Cardiac fibroblast (primary cell): ENCODE measurements at regions not wholly inside any gene's neighbourhood (a gene's known extent, or its start where the extent isn't known, plus 50 kb on each side); places are given as distances from the start of the nearest gene placed in this dataset.

Experiments used
- DNase-seq, 2 donors: peaks; one replicate each; pipeline versions ENCODE4 v3.0.0 to v3.0.0-alpha.2; 2010; ENCODE audit warnings: low read depth in 2 of 2
- H3K4me3 ChIP-seq, 2 donors: replicated peaks in 1 of 2; 1 replicate in 1 of 2; 2 replicates in 1 of 2; pipeline ENCODE4 v1.5.1; 2011; ENCODE audit warnings: low read depth in 2 of 2, low read length in 2 of 2, mild to moderate bottlenecking in 2 of 2, moderate library complexity in 1 of 2
- TF ChIP-seq, protein P1 (sequence below): IDR thresholded peaks from one replicate; pipeline ENCODE4 v1.5.1; 2011; ENCODE audit warnings: low read depth, mild to moderate bottlenecking, low read length, inconsistent platforms

DNA sequence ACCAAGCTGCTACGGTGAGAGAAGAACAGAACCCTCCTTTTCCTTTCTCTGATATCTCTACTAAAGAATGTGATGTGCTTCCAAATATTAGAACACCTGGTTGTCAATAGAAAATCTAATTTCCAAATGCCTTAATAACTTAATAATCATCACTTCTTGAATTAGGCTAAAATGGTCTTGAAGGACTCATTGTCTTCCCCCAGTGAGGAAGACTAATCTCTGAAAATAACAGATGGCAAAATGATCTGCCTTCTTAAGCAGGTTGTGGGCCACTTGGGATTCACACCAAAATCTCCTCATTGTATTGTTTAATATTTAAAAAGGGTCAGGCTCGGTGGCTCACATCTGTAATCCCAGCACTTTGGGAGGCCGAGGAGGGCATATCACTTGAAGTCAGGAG is 805.9 kb upstream of the AUTS2 start:
- H3K4me3 ChIP-seq, result no peak overlapping the region
- TF ChIP-seq, protein P1, sequence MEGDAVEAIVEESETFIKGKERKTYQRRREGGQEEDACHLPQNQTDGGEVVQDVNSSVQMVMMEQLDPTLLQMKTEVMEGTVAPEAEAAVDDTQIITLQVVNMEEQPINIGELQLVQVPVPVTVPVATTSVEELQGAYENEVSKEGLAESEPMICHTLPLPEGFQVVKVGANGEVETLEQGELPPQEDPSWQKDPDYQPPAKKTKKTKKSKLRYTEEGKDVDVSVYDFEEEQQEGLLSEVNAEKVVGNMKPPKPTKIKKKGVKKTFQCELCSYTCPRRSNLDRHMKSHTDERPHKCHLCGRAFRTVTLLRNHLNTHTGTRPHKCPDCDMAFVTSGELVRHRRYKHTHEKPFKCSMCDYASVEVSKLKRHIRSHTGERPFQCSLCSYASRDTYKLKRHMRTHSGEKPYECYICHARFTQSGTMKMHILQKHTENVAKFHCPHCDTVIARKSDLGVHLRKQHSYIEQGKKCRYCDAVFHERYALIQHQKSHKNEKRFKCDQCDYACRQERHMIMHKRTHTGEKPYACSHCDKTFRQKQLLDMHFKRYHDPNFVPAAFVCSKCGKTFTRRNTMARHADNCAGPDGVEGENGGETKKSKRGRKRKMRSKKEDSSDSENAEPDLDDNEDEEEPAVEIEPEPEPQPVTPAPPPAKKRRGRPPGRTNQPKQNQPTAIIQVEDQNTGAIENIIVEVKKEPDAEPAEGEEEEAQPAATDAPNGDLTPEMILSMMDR, result no peak
- no peak for DNase-seq

DNA sequence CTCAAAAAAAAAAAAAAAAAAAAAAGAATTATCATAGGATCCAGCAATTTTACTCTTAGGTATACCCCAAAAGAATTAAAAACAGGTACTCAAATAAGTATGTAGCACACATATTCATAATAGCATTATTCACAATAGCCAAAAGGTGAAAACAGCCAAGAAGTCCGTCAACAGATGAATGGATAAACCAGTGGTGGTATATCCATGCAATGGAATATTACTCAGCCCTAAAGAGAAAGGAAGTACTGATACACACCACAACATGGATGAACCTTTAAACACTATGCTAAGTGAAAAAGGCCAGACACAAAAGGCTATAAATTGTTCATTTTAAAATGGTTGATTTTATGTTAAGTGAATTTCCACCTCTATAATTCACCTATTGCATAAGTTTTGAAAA is 804.8 kb upstream of the AUTS2 start:
- TF ChIP-seq, protein P1, result no peak
- DNase-seq, result no peak
- H3K4me3 ChIP-seq, result no peak overlapping the region

DNA sequence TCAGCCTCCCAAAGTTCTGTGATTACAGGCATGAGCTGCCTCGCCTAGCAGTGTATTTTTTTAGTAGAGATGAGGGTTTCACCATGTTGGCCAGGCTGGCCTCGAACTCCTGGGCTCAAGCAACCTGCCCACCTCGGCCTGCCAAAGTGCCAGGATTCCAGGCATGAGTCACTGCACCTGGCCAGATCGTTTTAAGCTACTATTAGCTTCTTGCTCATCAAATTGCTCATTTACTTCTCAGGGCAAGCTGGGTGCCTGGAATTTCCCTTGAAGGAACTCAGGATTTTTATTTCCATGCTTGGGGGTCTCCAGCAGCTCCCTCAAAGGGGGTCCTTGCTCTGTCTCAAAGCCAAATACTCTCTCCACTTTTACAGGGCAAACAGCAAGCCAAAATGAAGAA is 798.0 kb upstream of the AUTS2 start:
- no peak overlapping the region for H3K4me3 ChIP-seq
- DNase-seq, result no peak
- TF ChIP-seq, protein P1, result no peak

DNA sequence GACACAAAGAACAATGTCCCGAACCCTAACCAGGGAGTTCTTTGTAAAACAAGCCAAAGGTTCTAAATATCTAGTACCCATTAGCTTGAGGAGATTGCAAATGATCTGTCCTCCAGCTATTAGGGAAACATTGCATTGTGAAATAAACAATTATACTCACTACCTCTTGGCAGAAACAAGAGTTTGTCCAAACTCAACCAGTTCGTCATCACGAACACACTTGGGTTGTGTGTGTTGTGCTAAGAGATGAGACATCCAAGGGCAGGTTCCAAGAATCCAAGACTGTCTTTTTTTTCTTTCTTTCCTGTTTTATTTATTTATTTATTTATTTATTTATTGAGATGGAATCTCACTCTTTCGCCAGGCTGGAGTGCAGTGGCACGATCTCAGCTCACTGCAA is 793.1 kb upstream of the AUTS2 start:
- DNase-seq, result no peak
- H3K4me3 ChIP-seq, result no peak overlapping the region
- TF ChIP-seq, protein P1, result no peak

DNA sequence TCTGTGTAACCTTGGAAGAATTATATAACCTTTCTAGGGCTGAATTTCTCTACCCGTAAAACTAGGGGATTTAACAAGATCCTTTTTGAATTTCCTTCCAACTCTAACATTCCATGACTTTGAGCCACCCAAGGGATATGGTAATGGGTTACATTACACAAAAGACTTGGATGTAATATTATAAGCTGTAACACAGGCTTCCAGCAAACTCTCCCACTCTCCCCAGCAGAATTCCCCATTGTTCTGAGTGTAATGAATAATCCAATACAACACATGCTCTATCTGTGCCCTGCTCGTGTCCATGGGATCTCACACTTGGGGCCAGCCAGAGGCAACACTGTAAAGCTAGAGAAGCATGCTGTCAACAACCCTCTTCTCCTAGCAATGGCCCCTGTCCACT is 790.6 kb upstream of the AUTS2 start:
- H3K4me3 ChIP-seq, result no peak overlapping the region
- DNase-seq, result no peak
- TF ChIP-seq, protein P1, result no peak

DNA sequence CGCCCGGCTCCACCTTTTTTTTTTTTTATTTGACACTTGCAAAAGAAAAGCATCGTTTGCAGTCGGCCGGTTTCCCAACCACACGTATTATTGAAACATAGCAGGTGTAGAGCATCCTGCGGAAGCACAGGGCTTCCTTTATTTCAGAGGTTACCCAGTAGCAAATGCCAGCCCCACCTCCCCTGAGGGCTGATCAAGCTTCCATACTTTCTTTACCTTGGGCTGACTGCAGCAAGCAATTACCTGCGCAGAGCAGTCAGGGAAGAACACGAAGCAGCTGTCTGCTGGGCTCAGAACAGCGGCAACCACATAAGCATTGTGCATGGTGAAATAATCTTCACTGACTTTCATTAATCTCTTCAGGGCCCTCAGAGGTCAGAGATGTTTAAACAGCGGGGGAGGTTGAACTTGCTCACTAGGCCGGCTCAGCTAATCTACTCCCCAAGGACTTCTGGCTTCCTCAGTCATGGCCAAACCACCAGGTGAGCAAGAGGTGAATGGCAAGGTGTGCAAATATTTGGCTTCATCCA is 784.7 kb upstream of the AUTS2 start:
- no peak for DNase-seq
- TF ChIP-seq, protein P1, result no peak
- no peak overlapping the region for H3K4me3 ChIP-seq

DNA sequence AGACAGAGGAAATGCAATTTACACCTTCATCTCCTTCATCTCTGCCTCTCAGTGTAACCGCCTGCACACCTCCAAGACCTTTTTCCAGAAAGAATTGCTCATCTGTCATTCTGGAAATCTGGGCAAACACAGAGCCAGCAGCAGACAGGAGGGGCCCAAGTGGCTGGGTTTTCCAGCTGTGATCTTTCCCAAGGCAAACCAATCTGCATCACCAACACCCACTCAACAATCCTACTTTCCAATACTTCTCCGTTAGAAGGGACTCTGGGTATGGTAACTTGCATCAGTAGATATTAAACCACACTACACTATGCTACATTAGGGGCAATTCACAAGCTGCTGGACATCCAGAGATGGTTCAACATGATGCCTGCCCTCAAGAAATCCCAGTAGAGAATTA is 781.8 kb upstream of the AUTS2 start:
- no peak for DNase-seq
- H3K4me3 ChIP-seq, result no peak overlapping the region
- TF ChIP-seq, protein P1, result no peak
